Stromal cell of bone marrow (primary cell): ENCODE measurements at regions not wholly inside any gene's neighbourhood (a gene's known extent, or its start where the extent isn't known, plus 50 kb on each side); places are given as distances from the start of the nearest gene placed in this dataset.
"Not testable (repeated sequence)": the region's sequence is repeated elsewhere in the genome, so short reads cannot be mapped to it uniquely, and the experiment has no call there.

ENCODE experiments used
- DNase-seq: peaks from one replicate; pipeline ENCODE4 v3.0.0-alpha.2; 2012; ENCODE audit warnings: low read depth

DNA sequence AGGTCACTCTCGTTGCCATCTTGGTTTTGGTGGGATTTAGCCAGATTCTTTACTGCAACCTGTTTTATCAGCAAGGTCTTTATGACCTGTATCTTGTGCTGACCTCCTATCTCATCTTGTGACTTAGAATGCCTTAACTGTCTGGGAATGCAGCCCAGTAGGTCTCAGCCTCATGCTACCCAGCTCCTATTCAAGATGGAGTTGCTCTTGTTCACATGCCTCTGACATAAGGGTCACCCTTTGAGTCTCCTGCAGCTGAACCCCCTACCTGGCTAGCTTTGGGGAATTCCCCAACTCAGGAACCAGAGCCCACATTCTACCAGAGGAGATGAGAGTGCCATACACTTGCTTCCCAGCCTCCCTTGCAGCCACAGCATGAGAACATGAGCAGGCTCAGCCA lies 123.0 kb upstream of the ARHGEF3 start:
- DNase-seq, result not testable (repeated sequence)

DNA sequence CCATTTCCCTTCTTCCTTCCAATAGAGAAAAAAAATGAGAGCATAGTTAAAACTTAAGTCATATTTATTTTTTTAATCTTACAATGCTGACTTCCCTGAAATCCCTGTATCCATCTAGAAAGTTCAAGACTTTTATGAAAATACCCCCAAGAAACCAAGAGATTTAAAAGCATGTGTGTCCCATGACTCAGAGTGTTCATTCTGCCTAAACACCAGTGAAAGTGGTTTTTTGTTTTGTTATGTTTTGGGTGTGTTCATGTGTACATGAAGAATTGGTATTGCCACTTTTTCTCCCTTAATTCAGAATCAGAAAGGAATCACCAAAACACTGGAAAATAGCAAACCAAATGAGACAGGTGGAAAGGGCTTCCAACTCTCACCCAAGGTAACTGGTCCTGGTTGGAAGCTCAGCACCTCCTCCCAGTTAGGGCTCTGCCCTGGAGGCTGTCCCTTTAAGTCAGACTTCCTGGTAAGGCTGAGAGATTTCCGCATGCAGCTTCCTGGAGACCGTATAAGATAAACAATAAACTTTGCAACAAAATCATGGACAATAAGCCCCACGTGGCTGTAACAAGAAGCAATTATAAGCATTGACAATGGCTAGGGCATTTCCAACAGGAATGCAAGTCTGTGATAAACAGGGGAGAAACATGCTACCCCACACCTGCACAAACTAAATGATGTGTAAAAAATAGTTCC lies 121.9 kb upstream of the ARHGEF3 start:
- DNase-seq, result no peak

GRCh38 chr3:56921573-56922453 lies 120.1 kb upstream of the ARHGEF3 start:
- no peak for DNase-seq

DNA sequence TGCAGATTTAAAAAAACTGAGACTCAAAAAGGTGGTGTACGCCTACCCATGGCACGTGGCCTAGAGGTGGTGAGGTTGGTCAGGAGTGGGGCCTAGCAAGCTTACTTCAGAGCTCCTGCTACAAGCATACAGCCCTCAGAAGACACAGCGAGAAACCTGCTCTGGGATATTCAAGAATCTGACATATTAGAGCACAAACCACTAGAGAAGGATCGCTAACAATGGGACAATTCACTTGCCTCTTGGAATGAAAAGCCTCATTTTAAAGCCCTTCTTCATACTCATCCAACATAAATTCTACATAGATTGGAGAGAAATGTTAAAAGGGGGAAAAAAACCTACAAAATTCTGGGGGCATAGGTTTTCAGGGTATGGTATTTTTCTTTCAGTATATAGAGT lies 118.0 kb upstream of the ARHGEF3 start:
- no peak for DNase-seq

GRCh38 chr3:56919137-56919796 lies 117.5 kb upstream of the ARHGEF3 start:
- DNase-seq, result no peak

DNA sequence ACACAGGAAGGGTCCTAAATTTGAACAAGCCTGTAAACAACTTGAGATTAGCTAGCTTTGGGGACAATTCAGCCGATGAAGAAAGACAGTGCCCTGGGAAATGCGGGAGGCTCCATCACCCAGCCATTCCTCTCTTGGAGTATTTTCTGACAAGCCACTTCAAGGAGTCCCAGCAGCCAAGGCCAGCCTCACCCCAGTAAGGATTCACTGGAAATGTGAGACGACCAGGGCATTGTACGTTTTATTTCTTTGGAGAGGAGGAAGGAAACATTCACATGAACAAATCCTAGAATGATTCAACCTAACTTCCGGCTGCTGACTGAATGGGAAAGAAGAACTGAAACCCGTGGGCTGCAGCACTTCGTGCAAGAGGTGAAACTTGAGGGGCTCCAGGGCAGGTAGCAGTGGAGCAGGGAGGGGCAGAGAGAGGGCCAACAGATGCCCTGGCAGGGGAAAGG lies 116.4 kb upstream of the ARHGEF3 start:
- DNase-seq, result no peak

GRCh38 chr3:56917361-56918110 lies 115.8 kb upstream of the ARHGEF3 start:
- DNase-seq, result no peak

- DNase-seq, result no peak
Observed at GRCh38 chr3:56916716-56917360, 115.1 kb upstream of the ARHGEF3 start.

DNA sequence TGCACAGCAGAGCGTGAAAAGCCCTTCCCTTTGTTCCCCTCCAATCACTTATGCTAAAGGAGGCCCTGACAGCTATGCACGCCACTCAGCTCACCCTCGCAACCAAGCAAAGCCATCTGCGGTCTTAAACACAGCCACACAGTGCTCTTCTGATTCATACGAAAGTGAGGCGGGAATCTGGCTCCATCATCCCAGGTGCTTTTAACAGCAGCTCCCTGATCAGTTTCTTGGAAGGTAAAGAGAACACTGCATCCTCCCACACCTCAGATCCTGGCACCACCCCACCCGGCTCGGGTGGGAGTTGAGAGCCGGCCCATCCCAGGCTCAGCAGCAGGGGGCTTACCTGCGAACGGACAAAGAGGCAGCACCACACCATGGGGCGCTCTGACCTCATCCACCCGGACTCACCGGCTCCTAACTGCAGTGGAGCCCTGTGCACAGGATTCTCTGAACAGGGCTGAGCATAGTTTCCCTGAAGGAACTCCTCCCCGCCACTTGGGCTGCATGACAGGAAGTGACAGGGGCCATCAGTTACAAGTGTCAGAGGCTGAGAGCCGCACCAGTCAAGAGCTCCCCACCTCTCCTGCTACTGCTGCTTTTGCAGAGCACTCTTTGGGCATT lies 114.3 kb upstream of the ARHGEF3 start:
- DNase-seq, result no peak

GRCh38 chr3:56914646-56915045 lies 112.9 kb upstream of the ARHGEF3 start:
- DNase-seq, result no peak

DNA sequence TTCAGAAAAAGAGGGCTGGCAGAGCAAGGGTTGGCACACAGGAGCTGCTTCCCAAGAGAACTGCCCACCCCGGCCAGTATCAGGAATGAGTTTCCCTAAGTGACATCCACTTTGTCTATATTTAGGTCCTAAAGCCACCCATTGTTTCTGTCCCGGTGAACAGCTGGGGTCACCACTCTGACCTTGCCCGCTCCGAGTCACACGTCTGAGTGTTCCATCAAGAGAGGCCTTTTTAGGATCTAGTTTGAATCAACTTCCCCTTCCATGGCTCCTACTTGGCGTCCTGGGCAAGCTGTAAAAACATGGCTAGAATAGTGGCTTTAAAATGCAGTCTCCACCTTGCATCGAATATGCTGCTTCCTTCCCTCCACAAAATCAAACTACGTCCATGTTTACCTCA lies 109.6 kb upstream of the ARHGEF3 start:
- DNase-seq, result no peak

GRCh38 chr3:56909349-56909748 lies 107.6 kb upstream of the ARHGEF3 start:
- no peak for DNase-seq

DNA sequence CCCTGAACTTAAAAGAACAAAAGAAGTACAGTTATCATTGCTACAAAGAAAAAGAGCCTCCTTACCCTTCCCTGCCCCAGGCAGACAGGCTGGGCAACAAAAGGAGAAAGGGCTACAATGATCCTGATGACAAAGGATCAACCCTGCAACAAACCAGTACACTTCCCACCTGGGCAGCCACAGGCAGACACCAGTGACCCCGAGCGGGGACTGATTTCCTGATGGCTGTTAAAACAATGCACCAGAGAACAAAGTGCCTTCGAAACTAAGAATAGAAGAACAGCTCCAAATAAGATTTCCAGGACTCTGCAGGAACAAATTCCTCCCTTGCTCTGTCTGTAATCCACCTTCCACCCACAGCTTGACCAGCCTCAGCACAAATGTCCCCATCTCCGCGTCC lies 106.3 kb upstream of the ARHGEF3 start:
- DNase-seq, result no peak

GRCh38 chr3:56904552-56905215 lies 102.9 kb upstream of the ARHGEF3 start:
- no peak for DNase-seq

DNA sequence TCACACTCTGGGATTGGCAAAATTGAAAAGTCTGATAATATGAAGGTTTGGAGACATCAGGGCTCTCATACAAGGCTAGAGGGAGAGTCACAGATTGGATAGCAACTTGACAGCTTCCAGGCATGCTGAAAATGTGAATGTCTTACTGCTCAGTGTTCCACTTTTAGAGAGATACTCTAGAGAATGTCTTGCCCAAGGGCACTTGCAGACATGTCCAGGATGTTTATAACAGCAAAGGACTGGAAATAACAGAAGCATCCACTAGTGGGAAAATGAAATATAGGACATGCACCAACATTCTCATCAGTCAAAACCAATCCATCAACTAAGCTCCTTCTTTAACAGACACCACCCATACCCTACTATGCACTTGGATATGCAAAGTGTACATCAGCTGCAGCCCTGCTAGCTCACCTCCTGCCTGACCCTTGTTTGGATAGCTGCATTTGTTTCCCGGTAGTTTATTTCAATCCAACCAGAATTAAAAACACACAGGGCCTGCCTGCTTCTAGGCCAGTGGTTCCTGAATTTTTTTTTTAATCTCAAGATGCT lies 101.6 kb upstream of the ARHGEF3 start:
- no peak for DNase-seq

DNA sequence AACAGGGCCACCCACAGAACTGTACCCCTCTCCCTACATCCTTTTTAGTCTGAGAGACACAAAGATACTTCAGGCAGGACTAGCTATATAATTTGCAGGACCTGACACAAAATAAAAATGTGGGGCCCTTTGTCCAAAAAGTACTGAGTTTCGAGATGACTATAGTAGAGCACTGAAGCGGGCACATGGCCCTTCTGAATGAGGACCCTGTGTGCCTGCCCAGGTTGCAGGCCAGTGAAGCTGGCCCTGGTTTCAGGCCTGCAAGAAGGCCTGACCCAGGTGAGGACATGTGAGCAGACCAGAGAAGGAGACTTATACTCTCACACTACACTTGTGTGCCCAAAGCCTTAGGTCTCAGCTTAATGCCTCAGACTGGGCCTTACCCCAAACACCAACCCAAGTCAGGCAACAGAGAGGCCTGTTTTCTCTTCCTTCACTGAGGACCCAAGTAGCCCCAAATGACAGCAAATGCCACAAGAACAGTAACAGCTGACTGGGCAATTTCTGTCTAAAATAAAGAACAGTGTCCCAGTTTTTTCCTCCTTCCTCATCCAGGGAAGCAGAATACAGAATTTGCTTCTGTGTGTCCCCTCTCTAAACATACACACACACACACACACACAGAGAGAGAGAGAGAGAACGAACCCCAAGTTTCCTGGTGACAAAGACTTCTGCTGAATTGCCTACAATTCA lies 100.9 kb upstream of the ARHGEF3 start:
- no peak for DNase-seq

GRCh38 chr3:56900801-56901200 lies 99.1 kb upstream of the ARHGEF3 start:
- DNase-seq, result no peak

DNA sequence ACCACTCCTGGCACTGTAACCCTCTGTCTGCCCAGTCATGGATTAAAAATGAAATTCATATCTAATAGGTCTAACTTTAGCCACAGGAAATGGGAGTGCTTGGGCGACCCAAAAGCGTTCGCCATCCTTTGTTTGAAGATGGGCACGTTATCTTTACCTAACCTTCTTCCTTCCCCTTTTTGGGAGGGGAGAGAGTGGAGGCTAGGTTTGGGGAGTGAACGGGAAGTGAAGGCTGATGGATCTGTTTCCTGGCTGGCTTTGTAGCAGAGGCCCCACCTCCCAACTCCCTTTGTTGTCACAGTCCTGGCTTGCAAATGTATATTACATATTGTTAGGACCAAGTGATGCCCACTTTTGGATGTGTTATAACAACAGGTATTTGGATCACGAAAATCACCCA lies 98.1 kb upstream of the ARHGEF3 start:
- no peak for DNase-seq

DNA sequence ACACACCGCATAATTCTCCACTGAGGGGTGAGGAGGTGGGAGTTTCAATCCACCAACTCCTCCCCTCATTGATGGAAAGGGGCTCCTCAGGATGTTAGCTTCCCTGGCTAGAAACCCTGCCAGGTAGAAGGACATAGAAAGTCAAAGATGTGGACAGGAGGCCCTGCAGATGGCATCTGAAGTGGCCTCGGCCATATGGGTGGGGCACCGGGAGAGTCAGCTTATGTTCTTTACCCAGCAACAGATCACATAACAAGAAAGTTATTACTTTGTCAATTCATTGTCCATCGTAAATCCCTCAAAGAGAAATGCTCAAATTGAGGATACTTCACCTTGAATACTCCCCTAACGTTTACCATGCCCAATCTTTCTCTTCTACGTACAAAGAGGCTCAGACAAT lies 97.3 kb upstream of the ARHGEF3 start:
- DNase-seq, result no peak

- DNase-seq, result no peak
Observed at GRCh38 chr3:56896357-56896756, 94.6 kb upstream of the ARHGEF3 start.
